Glutamatergic neuron (in vitro differentiated cells): ENCODE measurements at regions not wholly inside any gene's neighbourhood (a gene's known extent, or its start where the extent isn't known, plus 50 kb on each side); places are given as distances from the start of the nearest gene placed in this dataset.

Source experiments
- DNase-seq: peaks from one replicate; pipeline ENCODE4 v3.0.0; 2022
- H3K27ac Mint-ChIP-seq: one replicate; pipeline ENCODE4 v1.8.0; 2020; ENCODE audit warnings: mild to moderate bottlenecking, mixed read lengths, inconsistent platforms; ENCODE audit not compliant: unreplicated experiment
- H3K27me3 Mint-ChIP-seq: one replicate; pipeline ENCODE4 v1.8.0; 2020; ENCODE audit warnings: mild to moderate bottlenecking, moderate library complexity, mixed read lengths, inconsistent platforms; ENCODE audit not compliant: unreplicated experiment
- H3K36me3 Mint-ChIP-seq: one replicate; pipeline ENCODE4 v1.8.0; 2020; ENCODE audit warnings: mild to moderate bottlenecking, mixed read lengths, inconsistent platforms; ENCODE audit not compliant: unreplicated experiment
- H3K4me1 Mint-ChIP-seq: one replicate; pipeline ENCODE4 v1.8.0; 2020; ENCODE audit warnings: mild to moderate bottlenecking, low read depth, mixed read lengths, inconsistent platforms; ENCODE audit not compliant: unreplicated experiment
- H3K4me3 Mint-ChIP-seq: one replicate; pipeline ENCODE4 v1.8.0; 2020; ENCODE audit warnings: mild to moderate bottlenecking, mixed read lengths, inconsistent platforms; ENCODE audit not compliant: unreplicated experiment
- H3K9me3 Mint-ChIP-seq: one replicate; pipeline ENCODE4 v1.8.0; 2020; ENCODE audit warnings: mild to moderate bottlenecking, moderate library complexity, mixed read lengths, inconsistent platforms; ENCODE audit not compliant: unreplicated experiment
- CTCF ChIP-seq: fragments of 200-600 bp; sonication (generic); IDR thresholded peaks from one replicate; pipeline ENCODE4 v1.5.0; 2021; ENCODE audit not compliant: partially characterized antibody, unreplicated experiment

GRCh38 chr13:72151241-72151640 lies 284.2 kb upstream of the DACH1 start:
- DNase-seq: no peak
- Mint-ChIP-seq H3K4me1 (no peaks in the 10 kb centered on the region), H3K27ac (no peak overlapping the region), H3K4me3 (no peak overlapping the region), H3K27me3 (no peaks in the 10 kb centered on the region), H3K36me3 (no peaks in the 10 kb centered on the region), H3K9me3 (no peaks in the 10 kb centered on the region)
- TF ChIP-seq CTCF: no peak

GRCh38 chr13:72150502-72150901 lies 283.5 kb upstream of the DACH1 start:
- Mint-ChIP-seq H3K36me3 (no peaks in the 10 kb centered on the region), H3K9me3 (no peaks in the 10 kb centered on the region), H3K27ac (no peak overlapping the region), H3K4me1 (no peaks in the 10 kb centered on the region), H3K4me3 (no peak overlapping the region), H3K27me3 (no peaks in the 10 kb centered on the region)
- TF ChIP-seq CTCF: no peak
- no peak for DNase-seq

- no peak for DNase-seq
- Mint-ChIP-seq H3K4me1 (no peaks in the 10 kb centered on the region), H3K9me3 (no peaks in the 10 kb centered on the region), H3K4me3 (no peak overlapping the region), H3K27me3 (no peaks in the 10 kb centered on the region), H3K36me3 (no peaks in the 10 kb centered on the region), H3K27ac (no peak overlapping the region)
- no peak for TF ChIP-seq CTCF
Observed at GRCh38 chr13:72149701-72150100, 282.7 kb upstream of the DACH1 start.

GRCh38 chr13:72146816-72147215 lies 279.8 kb upstream of the DACH1 start:
- H3K36me3 Mint-ChIP-seq: no peaks in the 10 kb centered on the region
- no peak for TF ChIP-seq CTCF
- no peaks in the 10 kb centered on the region for H3K27me3 Mint-ChIP-seq
- H3K4me3 Mint-ChIP-seq: no peak overlapping the region
- H3K4me1 Mint-ChIP-seq: no peaks in the 10 kb centered on the region
- H3K27ac Mint-ChIP-seq: no peak overlapping the region
- H3K9me3 Mint-ChIP-seq: no peaks in the 10 kb centered on the region
- DNase-seq: no peak

GRCh38 chr13:72145383-72145782 lies 278.4 kb upstream of the DACH1 start:
- no peak overlapping the region for H3K27ac Mint-ChIP-seq
- no peaks in the 10 kb centered on the region for H3K27me3 Mint-ChIP-seq
- H3K4me3 Mint-ChIP-seq: no peak overlapping the region
- TF ChIP-seq CTCF: no peak
- no peaks in the 10 kb centered on the region for H3K36me3 Mint-ChIP-seq
- H3K9me3 Mint-ChIP-seq: no peaks in the 10 kb centered on the region
- DNase-seq: no peak
- H3K4me1 Mint-ChIP-seq: no peaks in the 10 kb centered on the region
